GM10266 (cell line): ENCODE measurements at regions not wholly inside any gene's neighbourhood (a gene's known extent, or its start where the extent isn't known, plus 50 kb on each side); places are given as distances from the start of the nearest gene placed in this dataset.

ENCODE experiments used
- DNase-seq: peaks from one replicate; pipeline ENCODE4 v3.0.0; 2012; ENCODE audit errors: extremely low spot score
- CTCF ChIP-seq: IDR thresholded peaks from 2 replicates; pipeline ENCODE4 v1.5.1; 2012; ENCODE audit warnings: mild to moderate bottlenecking, low read depth; ENCODE audit not compliant: control insufficient read depth, insufficient read depth; ENCODE audit errors: missing control alignments

GRCh38 chr16:73252446-73252845, 204.5 kb upstream of the ZFHX3 start:
- TF ChIP-seq CTCF: no peak
- DNase-seq: no peak

- DNase-seq: no peak
- no peak for TF ChIP-seq CTCF
These were observed 203.7 kb upstream of the ZFHX3 start for GRCh38 chr16:73251608-73252007.

- no peak for TF ChIP-seq CTCF
- DNase-seq: no peak
These were observed 200.4 kb upstream of the ZFHX3 start for GRCh38 chr16:73248316-73248715.

GRCh38 chr16:73240920-73241319, 193.0 kb upstream of the ZFHX3 start:
- no peak for DNase-seq
- no peak for TF ChIP-seq CTCF

GRCh38 chr16:73237601-73238000, 189.7 kb upstream of the ZFHX3 start:
- DNase-seq: no peak
- no peak for TF ChIP-seq CTCF

- TF ChIP-seq CTCF: no peak
- DNase-seq: no peak
These were observed 186.6 kb upstream of the ZFHX3 start for GRCh38 chr16:73234496-73234895.

GRCh38 chr16:73233846-73234424, 186.0 kb upstream of the ZFHX3 start:
- no peak for TF ChIP-seq CTCF
- no peak for DNase-seq
